Retina (tissue), 1 donor: ENCODE measurements at regions not wholly inside any gene's neighbourhood (a gene's known extent, or its start where the extent isn't known, plus 50 kb on each side); places are given as distances from the start of the nearest gene placed in this dataset.

ENCODE experiments used
- DNase-seq: peaks from one replicate; pipeline ENCODE4 v3.0.0-alpha.2; 2016

GRCh38 chr10:28250782-28251181 is 52.1 kb downstream of the MPP7 start:
- DNase-seq: peak; percentile 14

- DNase-seq: no peak
Observed at GRCh38 chr10:28250358-28250757, 52.5 kb downstream of the MPP7 start.

DNA sequence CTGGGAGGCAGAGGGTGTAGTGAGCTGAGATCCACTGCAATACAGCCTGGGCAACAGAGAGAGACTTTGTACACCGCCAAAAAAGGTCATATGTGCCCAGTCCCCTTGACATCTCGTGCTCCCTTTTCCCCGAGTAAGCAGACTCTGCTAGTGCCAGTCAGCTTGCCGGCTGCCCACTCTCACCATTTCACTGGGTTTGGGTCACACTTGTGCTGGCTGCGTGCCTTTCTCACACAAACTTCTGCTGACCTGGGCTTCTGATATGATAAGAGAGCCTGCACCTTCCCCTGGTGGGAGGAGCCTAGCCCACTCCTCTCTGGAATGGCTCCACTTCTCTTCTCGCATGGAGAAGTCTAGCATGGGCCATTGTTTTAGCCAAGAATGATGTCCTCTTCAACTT is 53.4 kb downstream of the MPP7 start:
- no peak for DNase-seq

DNA sequence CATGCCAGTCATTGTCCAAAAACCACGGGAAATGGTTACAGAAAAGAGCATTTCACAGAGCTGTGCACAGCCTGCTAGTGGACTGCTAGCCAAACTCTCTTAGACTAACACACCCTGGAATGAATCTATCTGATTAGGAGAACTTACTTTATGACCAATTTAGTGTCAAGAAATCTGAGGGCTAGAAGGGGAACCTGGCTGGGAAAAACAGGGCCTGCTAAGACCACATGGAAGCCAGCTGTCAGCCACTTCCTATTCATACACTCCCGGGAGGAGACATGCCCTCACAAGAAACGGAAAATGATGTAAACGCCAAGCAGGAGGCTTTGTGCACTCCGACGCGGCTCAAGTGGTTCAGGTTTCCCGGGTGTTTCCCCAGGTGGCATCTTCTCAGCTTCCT is 54.8 kb downstream of the MPP7 start:
- no peak for DNase-seq

DNA sequence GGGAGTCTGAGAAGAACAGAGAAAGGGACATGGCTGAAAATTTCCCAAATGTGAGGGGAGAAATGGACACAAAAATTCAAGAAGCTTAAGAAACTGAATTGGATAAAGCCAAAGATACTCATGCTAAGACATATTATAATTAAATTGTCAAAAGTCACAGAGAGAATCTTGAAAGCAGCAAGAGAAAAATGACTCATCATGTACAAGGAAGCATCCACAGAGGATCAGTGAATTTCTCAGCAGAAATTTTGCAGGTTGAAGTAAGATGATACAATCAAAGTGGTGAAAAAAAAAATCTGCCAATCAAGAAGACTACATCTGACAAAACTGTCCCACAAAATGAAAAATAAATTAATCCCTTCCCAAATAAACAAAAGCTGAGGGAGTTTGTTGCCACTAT is 56.8 kb downstream of the MPP7 start:
- DNase-seq: no peak

GRCh38 chr10:28243923-28244322 is 58.9 kb downstream of the MPP7 start:
- DNase-seq: no peak

DNA sequence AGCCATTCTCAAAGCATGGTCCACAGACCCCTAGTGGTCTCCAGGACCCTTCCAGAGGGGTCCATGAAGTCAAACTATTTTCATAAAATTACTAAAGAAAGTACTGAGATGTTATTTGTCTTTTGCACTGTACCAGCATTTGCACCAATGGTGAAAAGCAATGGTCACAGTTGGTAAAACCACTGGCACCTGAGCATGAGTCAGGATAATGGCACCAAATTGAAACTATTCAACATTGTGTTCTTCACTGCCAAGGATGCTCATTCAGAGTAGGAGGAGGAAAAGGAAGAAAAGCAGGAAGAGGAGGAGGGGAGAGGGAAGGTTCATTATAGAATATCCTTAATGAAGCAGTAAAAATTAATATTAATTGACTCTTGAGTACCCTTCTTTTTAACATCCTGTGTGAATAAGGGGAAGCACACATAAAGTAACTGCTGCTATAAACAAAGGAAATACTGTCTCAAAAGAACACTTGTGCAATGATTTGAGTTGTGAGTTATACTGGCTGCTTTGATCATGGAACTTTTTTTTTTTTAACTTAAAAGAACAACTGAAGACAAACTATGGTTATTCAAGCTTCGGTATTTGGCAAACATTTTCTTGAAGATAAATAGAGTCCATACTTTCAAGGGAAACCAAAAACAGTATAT is 60.2 kb downstream of the MPP7 start:
- no peak for DNase-seq

GRCh38 chr10:28241741-28242399 is 61.0 kb downstream of the MPP7 start:
- DNase-seq: peak; percentile 52

GRCh38 chr10:28240400-28240799 is 62.5 kb downstream of the MPP7 start:
- DNase-seq: no peak

GRCh38 chr10:28236591-28236990 is 66.3 kb downstream of the MPP7 start:
- no peak for DNase-seq

DNA sequence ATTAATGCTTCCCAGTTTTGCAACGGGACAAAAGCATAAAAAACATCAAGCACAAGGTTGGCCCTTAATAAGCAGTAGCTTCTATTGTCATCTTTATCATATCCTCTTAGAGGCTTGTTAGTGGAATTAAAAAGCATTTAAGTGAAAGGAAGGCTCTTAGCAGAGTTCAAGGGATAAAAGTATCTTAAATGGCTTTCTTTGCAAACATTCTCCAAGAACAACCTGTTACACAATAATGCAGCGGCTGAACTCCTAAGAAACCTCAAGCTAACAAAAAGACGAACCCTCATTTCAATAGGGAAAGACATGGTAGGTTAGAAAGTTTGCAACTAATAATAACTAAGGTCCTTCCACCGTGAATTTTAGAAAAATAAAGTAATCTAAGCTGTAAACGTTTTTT is 82.1 kb downstream of the MPP7 start:
- DNase-seq: no peak

- DNase-seq: no peak
Observed at GRCh38 chr10:28219251-28219650, 83.6 kb downstream of the MPP7 start.

GRCh38 chr10:28217848-28218247 is 85.0 kb downstream of the MPP7 start:
- no peak for DNase-seq

GRCh38 chr10:28215930-28216329 is 86.9 kb downstream of the MPP7 start:
- DNase-seq: no peak

- no peak for DNase-seq
Observed at GRCh38 chr10:28214219-28214618, 88.6 kb downstream of the MPP7 start.

- no peak for DNase-seq
Observed at GRCh38 chr10:28211759-28212158, 91.1 kb downstream of the MPP7 start.

DNA sequence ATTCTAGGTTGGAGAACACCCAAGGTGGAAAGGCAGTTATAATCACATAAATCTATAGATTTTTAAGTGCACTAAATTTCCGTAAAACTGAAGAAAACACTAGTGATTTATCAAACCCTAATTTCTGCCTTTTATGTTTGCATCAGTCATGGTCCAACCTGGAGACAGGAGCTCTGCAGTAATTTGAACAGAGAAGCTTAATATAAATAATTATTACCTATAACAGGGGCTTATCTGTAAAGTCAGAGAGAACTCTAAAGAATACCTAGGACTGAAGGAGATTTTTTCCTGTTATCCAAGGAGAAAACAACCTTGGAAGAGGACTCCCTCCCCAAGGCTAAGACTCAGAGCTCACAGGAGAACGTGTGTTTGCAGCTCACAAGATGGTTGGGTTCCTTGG is 95.1 kb downstream of the MPP7 start:
- DNase-seq: no peak

- no peak for DNase-seq
Observed at GRCh38 chr10:28202941-28203352, 99.9 kb downstream of the MPP7 start.

DNA sequence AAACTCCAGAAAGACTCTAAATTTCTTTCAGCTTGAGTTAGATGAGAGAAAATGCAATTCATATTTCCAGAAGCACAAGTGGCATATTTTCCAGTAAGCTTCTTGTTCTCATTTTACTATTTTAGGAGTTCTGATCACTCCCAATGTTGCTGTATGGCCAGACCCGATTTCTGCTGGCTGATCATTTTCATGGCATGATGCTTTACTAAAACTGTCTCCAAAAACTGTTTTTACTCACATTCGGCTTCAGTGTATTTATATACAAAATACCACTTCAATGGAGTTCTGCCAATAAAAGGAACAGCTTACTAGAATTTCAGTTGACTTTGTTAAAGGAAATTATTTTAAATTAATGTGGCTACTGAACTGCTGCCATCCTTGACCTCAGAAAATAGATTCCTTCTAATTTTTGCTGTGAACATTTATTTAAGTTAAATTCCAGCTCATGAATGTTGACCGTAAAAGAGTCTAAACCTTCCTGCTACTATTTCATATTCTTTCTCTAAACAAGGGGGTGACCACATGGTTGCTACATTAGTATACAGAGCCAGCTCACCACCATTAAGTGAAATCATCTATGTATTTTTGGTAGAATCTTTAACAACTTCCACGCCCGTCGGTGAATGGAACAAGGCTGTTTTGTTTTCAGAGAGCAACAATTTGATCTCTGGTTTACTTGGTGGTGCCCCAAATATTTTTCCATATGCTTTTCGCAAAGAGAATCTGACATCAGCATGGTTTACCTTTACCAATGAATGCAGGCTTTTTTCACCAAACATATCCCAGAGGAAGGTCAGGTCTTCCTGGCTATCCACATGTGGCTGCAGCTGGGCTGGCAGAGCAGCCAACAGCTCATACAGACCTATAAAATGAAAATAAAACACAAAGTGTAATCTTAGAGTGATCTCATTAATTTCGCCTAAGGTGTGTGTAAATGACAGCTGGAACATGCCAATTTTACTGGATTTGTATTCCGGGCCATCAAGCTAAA is 101.2 kb downstream of the MPP7 start:
- no peak for DNase-seq

DNA sequence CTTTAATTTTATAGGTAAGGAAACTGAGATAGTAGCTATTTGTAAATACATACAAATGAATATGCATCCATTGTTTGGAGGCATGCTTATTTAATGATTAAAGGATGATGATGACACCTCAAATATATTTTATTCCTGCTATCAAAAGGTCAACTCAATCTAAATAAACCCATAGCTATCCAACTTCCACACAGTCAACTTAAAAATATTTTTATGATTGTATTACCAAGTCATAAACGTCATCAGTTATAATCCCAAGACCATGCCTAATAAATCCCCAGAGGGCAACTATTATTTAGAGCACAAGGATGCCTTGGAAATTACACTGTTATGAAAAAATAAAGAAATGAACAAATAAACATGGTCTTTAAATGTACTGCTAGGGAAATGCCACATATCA is 102.1 kb downstream of the MPP7 start:
- DNase-seq: no peak

DNA sequence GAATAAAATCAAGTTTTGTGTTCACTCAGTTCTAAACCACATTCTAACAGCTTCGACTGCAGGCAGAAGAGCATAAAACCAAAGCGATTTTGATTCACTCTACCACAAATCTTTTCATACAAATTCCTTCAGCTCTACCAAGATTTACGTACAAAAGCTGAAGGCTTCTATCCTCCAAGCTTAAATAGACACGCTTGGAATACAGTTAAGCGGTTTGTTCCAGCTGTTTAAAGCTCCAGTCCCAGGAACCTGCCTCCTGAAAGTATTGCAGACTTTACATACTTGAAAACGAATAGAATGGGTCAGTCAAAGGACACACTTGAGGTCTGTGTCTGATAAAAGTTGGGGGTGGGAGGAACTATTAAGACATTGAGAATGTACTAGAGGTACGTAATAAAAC is 102.9 kb downstream of the MPP7 start:
- DNase-seq: no peak

- no peak for DNase-seq
Observed at GRCh38 chr10:28190196-28190595, 112.7 kb downstream of the MPP7 start.

- DNase-seq: no peak
Observed at GRCh38 chr10:28188526-28188925, 114.3 kb downstream of the MPP7 start.
